ENCODE measurements at regions not wholly inside any gene's neighbourhood (a gene's known extent, or its start where the extent isn't known, plus 50 kb on each side); places are given as distances from the start of the nearest gene placed in this dataset.

DNA sequence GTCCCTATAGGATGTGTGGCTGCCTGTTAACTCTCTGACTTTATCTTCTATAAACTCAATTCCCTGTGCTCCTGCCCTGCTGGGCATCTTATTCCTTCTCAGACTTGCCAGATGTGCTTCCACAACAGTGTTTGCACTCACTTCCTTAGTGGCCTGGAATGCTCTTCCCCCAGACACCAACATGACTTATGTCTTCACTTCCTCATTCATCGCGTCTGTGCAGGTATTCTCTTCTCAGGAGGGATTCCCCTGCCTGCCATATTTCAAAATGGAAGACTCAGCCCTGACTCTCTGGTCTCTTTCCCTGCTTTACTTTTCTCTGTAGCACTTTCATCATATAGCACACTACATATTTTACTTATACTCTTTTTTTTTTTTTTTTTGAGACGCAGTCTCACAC lies 344.0 kb downstream of the CENPC start:
- Histone ChIP-seq H3K27ac (no peak overlapping the region), H3K27me3 (no peaks in the 10 kb centered on the region), H3K36me3 (no peaks in the 10 kb centered on the region), H3K4me1 (ENCODE audit: low read depth) (no peaks in the 10 kb centered on the region), H3K9me3 (ENCODE audit: low read depth) (no peaks in the 10 kb centered on the region), H3K4me3 (no peak overlapping the region)
- TF ChIP-seq, protein P1, sequence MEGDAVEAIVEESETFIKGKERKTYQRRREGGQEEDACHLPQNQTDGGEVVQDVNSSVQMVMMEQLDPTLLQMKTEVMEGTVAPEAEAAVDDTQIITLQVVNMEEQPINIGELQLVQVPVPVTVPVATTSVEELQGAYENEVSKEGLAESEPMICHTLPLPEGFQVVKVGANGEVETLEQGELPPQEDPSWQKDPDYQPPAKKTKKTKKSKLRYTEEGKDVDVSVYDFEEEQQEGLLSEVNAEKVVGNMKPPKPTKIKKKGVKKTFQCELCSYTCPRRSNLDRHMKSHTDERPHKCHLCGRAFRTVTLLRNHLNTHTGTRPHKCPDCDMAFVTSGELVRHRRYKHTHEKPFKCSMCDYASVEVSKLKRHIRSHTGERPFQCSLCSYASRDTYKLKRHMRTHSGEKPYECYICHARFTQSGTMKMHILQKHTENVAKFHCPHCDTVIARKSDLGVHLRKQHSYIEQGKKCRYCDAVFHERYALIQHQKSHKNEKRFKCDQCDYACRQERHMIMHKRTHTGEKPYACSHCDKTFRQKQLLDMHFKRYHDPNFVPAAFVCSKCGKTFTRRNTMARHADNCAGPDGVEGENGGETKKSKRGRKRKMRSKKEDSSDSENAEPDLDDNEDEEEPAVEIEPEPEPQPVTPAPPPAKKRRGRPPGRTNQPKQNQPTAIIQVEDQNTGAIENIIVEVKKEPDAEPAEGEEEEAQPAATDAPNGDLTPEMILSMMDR (IDR thresholded peaks at IDR 0.05; ENCODE audit: low read depth, low read length) = no peak
- DNase-seq (ENCODE audit: low read depth in 1 of 2, low spot score in 1 of 2) = no peak

DNA sequence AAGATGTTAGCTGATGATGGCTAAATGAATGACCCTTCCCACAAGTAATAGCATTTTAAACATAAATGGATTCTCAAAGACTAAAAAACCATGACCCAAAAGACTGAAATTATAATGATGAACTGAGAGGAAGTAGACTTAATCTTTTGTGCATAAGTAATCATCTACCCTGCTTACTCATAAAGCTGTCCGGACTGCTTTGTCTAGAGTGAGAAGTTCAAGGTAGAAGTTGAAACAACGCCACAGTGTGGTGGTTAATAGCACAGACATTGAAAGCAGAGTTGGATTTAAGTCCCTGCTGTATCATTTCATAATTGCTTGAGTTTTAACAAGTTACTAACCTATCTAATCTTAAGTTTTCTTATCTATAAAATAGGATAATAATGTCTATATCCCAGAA lies 346.6 kb downstream of the CENPC start:
- Histone ChIP-seq H3K4me3 (no peak overlapping the region), H3K27ac (no peak overlapping the region), H3K9me3 (ENCODE audit: low read depth) (no peaks in the 10 kb centered on the region), H3K36me3 (no peaks in the 10 kb centered on the region), H3K4me1 (ENCODE audit: low read depth) (no peaks in the 10 kb centered on the region), H3K27me3 (no peaks in the 10 kb centered on the region)
- TF ChIP-seq, protein P1 (IDR thresholded peaks at IDR 0.05; ENCODE audit: low read depth, low read length) = peak; percentile 44
- DNase-seq (ENCODE audit: low read depth in 1 of 2, low spot score in 1 of 2) = peak; percentile 48 to 73

DNA sequence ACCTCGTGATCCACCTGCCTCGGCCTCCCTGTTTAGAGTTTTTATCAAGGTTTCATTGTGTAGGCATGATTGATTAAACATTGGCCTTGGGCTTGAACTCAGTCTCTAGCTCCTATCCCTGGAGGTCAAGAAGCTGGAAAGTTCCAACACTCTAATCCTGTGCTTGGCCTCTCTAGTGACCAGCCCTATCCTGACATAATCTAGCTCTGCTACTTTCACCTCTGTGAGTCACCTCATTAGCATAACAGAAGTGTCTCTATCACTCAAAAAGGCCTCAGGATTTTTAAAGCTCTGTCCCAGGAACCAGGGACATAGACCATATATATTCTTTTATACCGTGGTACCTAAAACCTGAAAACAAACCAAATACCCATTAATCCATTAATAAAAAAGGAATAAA lies 377.5 kb downstream of the CENPC start:
- Histone ChIP-seq H3K27ac (no peak overlapping the region), H3K4me3 (no peak overlapping the region), H3K4me1 (ENCODE audit: low read depth) (no peaks in the 10 kb centered on the region), H3K36me3 (no peaks in the 10 kb centered on the region), H3K9me3 (ENCODE audit: low read depth) (no peaks in the 10 kb centered on the region), H3K27me3 (no peaks in the 10 kb centered on the region)
- TF ChIP-seq, protein P1 (IDR thresholded peaks at IDR 0.05; ENCODE audit: low read depth, low read length) = no peak
- DNase-seq (ENCODE audit: low read depth in 1 of 2, low spot score in 1 of 2) = no peak

DNA sequence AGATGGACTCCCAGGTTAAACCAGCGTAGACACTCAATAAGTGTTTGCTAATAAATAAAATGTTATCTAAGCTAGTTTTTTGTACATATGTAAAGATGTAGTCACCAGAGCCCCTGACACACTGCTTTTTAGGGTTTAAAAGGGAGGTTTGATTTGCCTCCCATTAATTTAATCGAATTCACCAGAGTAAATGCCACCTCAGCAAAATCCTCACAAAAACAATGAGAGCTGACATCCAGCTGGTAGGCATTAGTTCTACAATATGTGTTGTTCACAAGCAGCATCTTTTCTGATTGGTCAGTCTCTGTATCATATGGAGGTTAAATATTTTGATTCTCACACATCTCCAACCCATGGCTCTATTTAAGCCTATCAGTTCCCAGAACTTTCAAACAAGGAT lies 382.6 kb downstream of the CENPC start:
- DNase-seq (ENCODE audit: low read depth in 1 of 2, low spot score in 1 of 2) = no peak
- no peaks in the 10 kb centered on the region for H3K9me3 ChIP-seq (ENCODE audit: low read depth)
- H3K4me3 ChIP-seq = no peak overlapping the region
- no peak overlapping the region for H3K27ac ChIP-seq
- H3K27me3 ChIP-seq = no peaks in the 10 kb centered on the region
- H3K36me3 ChIP-seq = no peaks in the 10 kb centered on the region
- peaks cover 5% of the 10 kb centered on the region for H3K4me1 ChIP-seq (ENCODE audit: low read depth)
- TF ChIP-seq, protein P1 (IDR thresholded peaks at IDR 0.05; ENCODE audit: low read depth, low read length) = no peak

DNA sequence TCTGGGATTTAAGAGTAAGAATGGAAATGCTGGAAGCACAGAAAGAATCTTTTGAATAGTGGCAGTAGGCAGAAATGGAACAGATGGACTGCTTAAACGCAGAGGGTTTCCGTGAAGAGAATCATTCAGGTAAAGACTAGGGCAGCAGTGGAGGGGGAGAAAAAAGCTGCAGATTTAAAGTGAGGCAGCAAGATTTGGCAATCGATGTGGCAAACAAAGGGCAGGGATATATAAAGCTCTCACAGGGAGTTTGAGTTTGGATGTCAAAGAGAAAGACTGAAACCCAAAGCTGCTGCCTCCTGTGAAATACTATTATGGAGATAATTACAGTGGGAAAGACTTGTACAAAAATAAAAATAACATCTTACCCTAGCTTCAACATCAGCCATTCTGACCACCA lies 384.0 kb downstream of the CENPC start:
- peaks cover 5% of the 10 kb centered on the region for H3K4me1 ChIP-seq (ENCODE audit: low read depth)
- no peaks in the 10 kb centered on the region for H3K27me3 ChIP-seq
- no peak overlapping the region for H3K4me3 ChIP-seq
- TF ChIP-seq, protein P1 (IDR thresholded peaks at IDR 0.05; ENCODE audit: low read depth, low read length) = no peak
- DNase-seq (ENCODE audit: low read depth in 1 of 2, low spot score in 1 of 2) = no peak
- no peaks in the 10 kb centered on the region for H3K36me3 ChIP-seq
- H3K27ac ChIP-seq = no peak overlapping the region
- no peaks in the 10 kb centered on the region for H3K9me3 ChIP-seq (ENCODE audit: low read depth)

DNA sequence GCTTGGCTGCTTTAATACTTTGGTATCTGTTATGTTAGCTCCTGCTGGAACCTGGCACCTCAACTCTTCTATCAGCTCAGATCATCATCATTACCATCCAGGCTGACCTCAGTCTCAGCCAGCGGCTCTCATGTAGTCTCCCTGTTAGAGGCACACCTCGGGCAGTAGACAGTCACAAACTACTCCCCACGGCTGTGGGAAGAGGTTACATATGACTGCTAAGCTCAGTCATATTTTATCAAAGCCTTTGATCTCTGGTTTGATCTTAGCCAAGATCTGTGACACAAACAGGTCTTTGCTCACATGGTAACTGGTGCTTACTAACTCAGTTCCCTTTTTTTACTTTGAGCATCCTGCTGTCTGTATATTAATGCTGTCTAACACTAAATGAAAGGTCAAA lies 384.9 kb downstream of the CENPC start:
- Histone ChIP-seq H3K9me3 (ENCODE audit: low read depth) (no peaks in the 10 kb centered on the region), H3K27ac (no peak overlapping the region), H3K27me3 (no peaks in the 10 kb centered on the region), H3K4me1 (ENCODE audit: low read depth) (peaks cover 5% of the 10 kb centered on the region), H3K4me3 (no peak overlapping the region), H3K36me3 (no peaks in the 10 kb centered on the region)
- TF ChIP-seq, protein P1 (IDR thresholded peaks at IDR 0.05; ENCODE audit: low read depth, low read length) = no peak
- no peak for DNase-seq (ENCODE audit: low read depth in 1 of 2, low spot score in 1 of 2)
